GM23338 (cell line): ENCODE measurements at regions not wholly inside any gene's neighbourhood (a gene's known extent, or its start where the extent isn't known, plus 50 kb on each side); places are given as distances from the start of the nearest gene placed in this dataset.

Source experiments
- ATAC-seq: fragments of 200-7000 bp; cut with Tn5 transposase; 3 replicates; pipeline ENCODE4 v1.9.1; 2020
- DNase-seq: peaks from one replicate; pipeline ENCODE4 v3.0.0-alpha.2; 2015; ENCODE audit warnings: low spot score
- H2AFZ ChIP-seq: fragments of 200-600 bp; sonication (generic); 2 replicates; pipeline ENCODE4 v1.8.0; 2016; ENCODE audit warnings: antibody characterized with exemption, mild to moderate bottlenecking, moderate library complexity
- H3F3A ChIP-seq: fragments of 200-600 bp; sonication (generic); replicated peaks from 2 replicates; pipeline ENCODE4 v1.8.0; 2017; ENCODE audit warnings: antibody characterized with exemption, mixed run types, low read depth
- H3K27ac ChIP-seq: fragments of 200-600 bp; sonication (generic); 2 replicates; pipeline ENCODE4 v1.6.1; 2016; ENCODE audit warnings: low read depth
- H3K27me3 ChIP-seq: fragments of 200-600 bp; sonication (generic); 2 replicates; pipeline ENCODE4 v1.8.0; 2016; ENCODE audit warnings: mild to moderate bottlenecking, mixed run types, moderate library complexity; ENCODE audit not compliant: insufficient read depth
- H3K36me3 ChIP-seq: fragments of 200-600 bp; sonication (generic); 2 replicates; pipeline ENCODE4 v1.8.0; 2016; ENCODE audit warnings: mild to moderate bottlenecking; ENCODE audit not compliant: insufficient read depth
- H3K4me1 ChIP-seq: fragments of 200-600 bp; sonication (generic); 2 replicates; pipeline ENCODE4 v1.8.0; 2016; ENCODE audit warnings: mild to moderate bottlenecking, moderate library complexity; ENCODE audit not compliant: insufficient read depth
- H3K4me2 ChIP-seq: fragments of 200-600 bp; sonication (generic); 2 replicates; pipeline ENCODE4 v1.7.1; 2017; ENCODE audit warnings: mixed run types
- H3K4me3 ChIP-seq: fragments of 200-600 bp; sonication (generic); 2 replicates; pipeline ENCODE4 v1.6.1; 2016; ENCODE audit warnings: mixed run types
- H3K79me2 ChIP-seq: fragments of 200-600 bp; sonication (generic); replicated peaks from 2 replicates; pipeline ENCODE4 v1.8.0; 2017; ENCODE audit warnings: mild to moderate bottlenecking; ENCODE audit not compliant: insufficient read depth
- H3K9me2 ChIP-seq: fragments of 200-600 bp; sonication (generic); 2 replicates; pipeline ENCODE4 v1.8.0; 2017; ENCODE audit not compliant: insufficient read depth
- H4K20me1 ChIP-seq: fragments of 200-600 bp; sonication (generic); replicated peaks from 2 replicates; pipeline ENCODE4 v1.8.0; 2017; ENCODE audit warnings: mild to moderate bottlenecking; ENCODE audit not compliant: insufficient read depth
- H3K27ac Mint-ChIP-seq: 2 replicates; pipeline ENCODE4 v1.8.0; 2020; ENCODE audit warnings: inconsistent platforms, mild to moderate bottlenecking, moderate library complexity, mixed read lengths
- H3K27me3 Mint-ChIP-seq: 3 replicates; pipeline ENCODE4 v1.8.0; 2022; ENCODE audit warnings: low read depth, mild to moderate bottlenecking, moderate library complexity, mixed read lengths, inconsistent platforms; ENCODE audit not compliant: insufficient read depth, poor library complexity
- H3K36me3 Mint-ChIP-seq: 3 replicates; pipeline ENCODE4 v1.8.0; 2021; ENCODE audit warnings: low read depth, mild to moderate bottlenecking, inconsistent platforms, moderate library complexity, mixed read lengths
- H3K4me1 Mint-ChIP-seq: 3 replicates; pipeline ENCODE4 v1.8.0; 2020; ENCODE audit warnings: mild to moderate bottlenecking, inconsistent platforms, mixed read lengths
- H3K4me3 Mint-ChIP-seq: 3 replicates; pipeline ENCODE4 v1.8.0; 2021; ENCODE audit warnings: moderate library complexity, mild to moderate bottlenecking, inconsistent platforms, mixed read lengths
- H3K9me3 Mint-ChIP-seq: 3 replicates; pipeline ENCODE4 v1.8.0; 2020; ENCODE audit warnings: moderate library complexity, mild to moderate bottlenecking, inconsistent platforms, mixed read lengths
- CREB1 ChIP-seq: fragments of 250-450 bp; sonication (Bioruptor Pico); IDR thresholded peaks from 2 replicates; pipeline ENCODE4 v1.5.0; 2020; ENCODE audit warnings: low read depth, mild to moderate bottlenecking, moderate library complexity
- EZH2 ChIP-seq: fragments of 200-600 bp; sonication (generic); IDR thresholded peaks from one replicate; pipeline ENCODE4 v1.8.0; 2017; ENCODE audit warnings: antibody characterized with exemption, mild to moderate bottlenecking, low read depth; ENCODE audit not compliant: unreplicated experiment
- EZH2phosphoT487 ChIP-seq: fragments of 200-600 bp; sonication (generic); IDR thresholded peaks from one replicate; pipeline ENCODE4 v1.8.1; 2018; ENCODE audit warnings: antibody characterized with exemption; ENCODE audit not compliant: unreplicated experiment
- NANOG ChIP-seq: IDR thresholded peaks from 2 replicates; pipeline ENCODE4 v1.6.1; 2016; ENCODE audit warnings: antibody characterized with exemption, borderline replicate concordance
- STAT1 ChIP-seq: IDR thresholded peaks from one replicate; pipeline ENCODE4 v1.6.1; 2016; ENCODE audit warnings: antibody characterized with exemption; ENCODE audit not compliant: unreplicated experiment
- ZNF114 ChIP-seq: fragments of 250-450 bp; sonication (Bioruptor Pico); IDR thresholded peaks from 2 replicates; pipeline ENCODE4 v1.5.0; 2020; ENCODE audit warnings: mild to moderate bottlenecking, moderate library complexity
- TF ChIP-seq, protein P1 (sequence below): IDR thresholded peaks from one replicate; pipeline ENCODE4 v1.6.1; 2018; ENCODE audit warnings: antibody characterized with exemption; ENCODE audit not compliant: unreplicated experiment
- TF ChIP-seq, protein P2 (sequence below), 2 experiments: fragments of 200-600 bp in 1 of 2; sonication (generic) in 1 of 2; conservative IDR thresholded peaks; 2 replicates each; pipeline versions ENCODE4 v1.5.1 to v1.6.1; 2016 to 2017; ENCODE audit warnings: antibody characterized with exemption in 2 of 2, low read depth in 2 of 2, mild to moderate bottlenecking in 2 of 2, moderate library complexity in 1 of 2
- TF ChIP-seq, protein P3 (sequence below): IDR thresholded peaks from 2 replicates; pipeline ENCODE4 v1.6.1; 2016; ENCODE audit warnings: antibody characterized with exemption

DNA sequence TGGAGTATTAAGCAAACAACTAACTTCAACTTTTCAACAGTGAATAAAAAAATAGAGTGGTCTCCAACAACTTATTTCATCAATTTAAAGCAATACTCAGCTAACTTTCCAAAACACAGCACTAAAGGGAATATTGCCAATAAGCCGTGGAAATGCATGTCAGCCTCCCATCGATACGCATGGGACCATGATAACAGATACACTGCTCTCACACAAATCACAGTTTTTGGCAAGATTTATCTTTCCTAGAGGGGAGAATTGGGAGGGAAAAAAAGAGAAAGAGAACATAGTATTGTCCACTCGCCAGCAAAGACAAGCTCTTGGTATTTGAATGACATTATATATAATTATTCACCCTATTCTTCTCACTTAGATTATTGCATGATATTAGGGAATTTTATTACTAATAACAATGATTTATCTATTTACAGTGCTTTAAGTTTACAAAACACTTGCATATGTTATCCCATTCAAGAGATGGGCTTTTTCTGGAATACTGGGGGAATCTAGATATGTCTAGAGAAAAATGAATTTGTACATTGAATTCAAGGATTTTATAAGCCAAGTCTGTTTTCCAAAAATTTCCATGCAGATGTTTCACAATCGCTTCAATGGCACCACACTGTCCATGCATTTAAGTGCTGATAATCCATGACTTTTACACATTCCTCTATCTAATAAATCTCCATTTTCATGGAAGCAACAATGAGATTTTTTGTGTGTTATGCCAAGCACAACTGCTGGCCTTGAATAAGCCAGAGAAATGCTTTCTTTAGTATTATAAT is 194.0 kb upstream of the MGMT start:
- Mint-ChIP-seq H3K27me3 (peaks cover 10% of the 10 kb centered on the region), H3K36me3 (no peaks in the 10 kb centered on the region), H3K4me1 (peaks cover 9% of the 10 kb centered on the region), H3K27ac (no peak overlapping the region), H3K9me3 (no peaks in the 10 kb centered on the region), H3K4me3 (no peak overlapping the region)
- Histone ChIP-seq H3K27ac (no peak overlapping the region), H2AFZ (no peak overlapping the region), H4K20me1 (no peaks in the 10 kb centered on the region), H3K79me2 (no peaks in the 10 kb centered on the region), H3K36me3 (no peaks in the 10 kb centered on the region), H3K4me3 (no peak overlapping the region), H3K9me2 (peaks cover 4% of the 10 kb centered on the region; the same call in 1 of the 2 replicates), H3K4me2 (no peak overlapping the region), H3K27me3 (no peaks in the 10 kb centered on the region), H3F3A (no peaks in the 10 kb centered on the region), H3K4me1 (0 out of 2 replicates have a peak, but pooled peaks cover 4% of the 10 kb centered on the region)
- TF ChIP-seq STAT1 (no peak), EZH2 (no peak), NANOG (no peak), EZH2phosphoT487 (no peak), ZNF114 (CRISPR knock-in tag) (no peak), CREB1 (no peak)
- TF ChIP-seq, protein P1, sequence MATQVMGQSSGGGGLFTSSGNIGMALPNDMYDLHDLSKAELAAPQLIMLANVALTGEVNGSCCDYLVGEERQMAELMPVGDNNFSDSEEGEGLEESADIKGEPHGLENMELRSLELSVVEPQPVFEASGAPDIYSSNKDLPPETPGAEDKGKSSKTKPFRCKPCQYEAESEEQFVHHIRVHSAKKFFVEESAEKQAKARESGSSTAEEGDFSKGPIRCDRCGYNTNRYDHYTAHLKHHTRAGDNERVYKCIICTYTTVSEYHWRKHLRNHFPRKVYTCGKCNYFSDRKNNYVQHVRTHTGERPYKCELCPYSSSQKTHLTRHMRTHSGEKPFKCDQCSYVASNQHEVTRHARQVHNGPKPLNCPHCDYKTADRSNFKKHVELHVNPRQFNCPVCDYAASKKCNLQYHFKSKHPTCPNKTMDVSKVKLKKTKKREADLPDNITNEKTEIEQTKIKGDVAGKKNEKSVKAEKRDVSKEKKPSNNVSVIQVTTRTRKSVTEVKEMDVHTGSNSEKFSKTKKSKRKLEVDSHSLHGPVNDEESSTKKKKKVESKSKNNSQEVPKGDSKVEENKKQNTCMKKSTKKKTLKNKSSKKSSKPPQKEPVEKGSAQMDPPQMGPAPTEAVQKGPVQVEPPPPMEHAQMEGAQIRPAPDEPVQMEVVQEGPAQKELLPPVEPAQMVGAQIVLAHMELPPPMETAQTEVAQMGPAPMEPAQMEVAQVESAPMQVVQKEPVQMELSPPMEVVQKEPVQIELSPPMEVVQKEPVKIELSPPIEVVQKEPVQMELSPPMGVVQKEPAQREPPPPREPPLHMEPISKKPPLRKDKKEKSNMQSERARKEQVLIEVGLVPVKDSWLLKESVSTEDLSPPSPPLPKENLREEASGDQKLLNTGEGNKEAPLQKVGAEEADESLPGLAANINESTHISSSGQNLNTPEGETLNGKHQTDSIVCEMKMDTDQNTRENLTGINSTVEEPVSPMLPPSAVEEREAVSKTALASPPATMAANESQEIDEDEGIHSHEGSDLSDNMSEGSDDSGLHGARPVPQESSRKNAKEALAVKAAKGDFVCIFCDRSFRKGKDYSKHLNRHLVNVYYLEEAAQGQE, result no peak
- TF ChIP-seq, protein P2, sequence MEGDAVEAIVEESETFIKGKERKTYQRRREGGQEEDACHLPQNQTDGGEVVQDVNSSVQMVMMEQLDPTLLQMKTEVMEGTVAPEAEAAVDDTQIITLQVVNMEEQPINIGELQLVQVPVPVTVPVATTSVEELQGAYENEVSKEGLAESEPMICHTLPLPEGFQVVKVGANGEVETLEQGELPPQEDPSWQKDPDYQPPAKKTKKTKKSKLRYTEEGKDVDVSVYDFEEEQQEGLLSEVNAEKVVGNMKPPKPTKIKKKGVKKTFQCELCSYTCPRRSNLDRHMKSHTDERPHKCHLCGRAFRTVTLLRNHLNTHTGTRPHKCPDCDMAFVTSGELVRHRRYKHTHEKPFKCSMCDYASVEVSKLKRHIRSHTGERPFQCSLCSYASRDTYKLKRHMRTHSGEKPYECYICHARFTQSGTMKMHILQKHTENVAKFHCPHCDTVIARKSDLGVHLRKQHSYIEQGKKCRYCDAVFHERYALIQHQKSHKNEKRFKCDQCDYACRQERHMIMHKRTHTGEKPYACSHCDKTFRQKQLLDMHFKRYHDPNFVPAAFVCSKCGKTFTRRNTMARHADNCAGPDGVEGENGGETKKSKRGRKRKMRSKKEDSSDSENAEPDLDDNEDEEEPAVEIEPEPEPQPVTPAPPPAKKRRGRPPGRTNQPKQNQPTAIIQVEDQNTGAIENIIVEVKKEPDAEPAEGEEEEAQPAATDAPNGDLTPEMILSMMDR (conservative IDR thresholded peaks at IDR 0.05; ENCODE audit: low read depth in 2 of 2), result no peak
- TF ChIP-seq, protein P3, sequence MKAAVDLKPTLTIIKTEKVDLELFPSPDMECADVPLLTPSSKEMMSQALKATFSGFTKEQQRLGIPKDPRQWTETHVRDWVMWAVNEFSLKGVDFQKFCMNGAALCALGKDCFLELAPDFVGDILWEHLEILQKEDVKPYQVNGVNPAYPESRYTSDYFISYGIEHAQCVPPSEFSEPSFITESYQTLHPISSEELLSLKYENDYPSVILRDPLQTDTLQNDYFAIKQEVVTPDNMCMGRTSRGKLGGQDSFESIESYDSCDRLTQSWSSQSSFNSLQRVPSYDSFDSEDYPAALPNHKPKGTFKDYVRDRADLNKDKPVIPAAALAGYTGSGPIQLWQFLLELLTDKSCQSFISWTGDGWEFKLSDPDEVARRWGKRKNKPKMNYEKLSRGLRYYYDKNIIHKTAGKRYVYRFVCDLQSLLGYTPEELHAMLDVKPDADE, result no peak
- ATAC-seq, result no peak
- no peak for DNase-seq
